ENCODE measurements at regions not wholly inside any gene's neighbourhood (a gene's known extent, or its start where the extent isn't known, plus 50 kb on each side); places are given as distances from the start of the nearest gene placed in this dataset.

DNA sequence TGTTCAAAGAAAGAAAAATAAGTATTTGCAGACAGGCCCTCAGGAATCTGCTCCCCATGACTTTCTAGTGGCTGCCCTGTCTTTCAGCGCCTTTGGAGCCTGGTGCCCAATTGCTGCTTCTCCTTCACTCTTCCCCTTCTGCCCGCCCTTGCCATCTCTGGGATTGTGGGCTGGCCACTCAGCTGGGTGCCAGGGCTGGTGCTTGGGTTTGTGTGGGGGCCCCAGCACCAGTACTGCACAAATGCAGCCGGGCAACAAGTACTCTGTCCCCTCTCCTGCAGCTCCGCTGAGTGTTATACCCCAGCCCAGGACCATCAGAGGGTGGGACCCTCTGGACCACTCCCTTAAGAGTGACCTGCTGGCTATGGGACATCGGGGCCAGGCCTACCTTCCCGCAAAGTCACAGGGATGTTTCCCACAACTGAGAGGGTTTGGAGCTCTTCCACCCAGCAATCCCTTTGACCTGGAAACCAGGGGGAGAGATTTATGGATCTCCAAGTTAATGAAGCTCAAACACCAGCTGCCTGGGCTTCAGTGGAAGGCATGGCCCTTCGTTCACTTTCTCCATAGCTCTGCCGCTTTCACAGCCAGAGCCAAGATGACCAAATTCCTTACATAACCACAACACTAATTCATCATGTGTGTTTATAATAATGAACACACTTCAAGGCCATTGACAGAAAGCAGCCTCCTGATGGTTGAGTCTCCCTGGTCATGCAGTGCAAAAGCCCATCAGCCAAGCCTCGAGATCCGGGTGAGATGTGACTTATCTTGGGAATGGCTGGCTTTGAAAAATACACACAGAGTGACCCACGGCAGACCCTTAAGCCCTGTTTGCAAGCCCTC lies 313.9 kb upstream of the ZNF32 start:
- TF ChIP-seq, protein P1, sequence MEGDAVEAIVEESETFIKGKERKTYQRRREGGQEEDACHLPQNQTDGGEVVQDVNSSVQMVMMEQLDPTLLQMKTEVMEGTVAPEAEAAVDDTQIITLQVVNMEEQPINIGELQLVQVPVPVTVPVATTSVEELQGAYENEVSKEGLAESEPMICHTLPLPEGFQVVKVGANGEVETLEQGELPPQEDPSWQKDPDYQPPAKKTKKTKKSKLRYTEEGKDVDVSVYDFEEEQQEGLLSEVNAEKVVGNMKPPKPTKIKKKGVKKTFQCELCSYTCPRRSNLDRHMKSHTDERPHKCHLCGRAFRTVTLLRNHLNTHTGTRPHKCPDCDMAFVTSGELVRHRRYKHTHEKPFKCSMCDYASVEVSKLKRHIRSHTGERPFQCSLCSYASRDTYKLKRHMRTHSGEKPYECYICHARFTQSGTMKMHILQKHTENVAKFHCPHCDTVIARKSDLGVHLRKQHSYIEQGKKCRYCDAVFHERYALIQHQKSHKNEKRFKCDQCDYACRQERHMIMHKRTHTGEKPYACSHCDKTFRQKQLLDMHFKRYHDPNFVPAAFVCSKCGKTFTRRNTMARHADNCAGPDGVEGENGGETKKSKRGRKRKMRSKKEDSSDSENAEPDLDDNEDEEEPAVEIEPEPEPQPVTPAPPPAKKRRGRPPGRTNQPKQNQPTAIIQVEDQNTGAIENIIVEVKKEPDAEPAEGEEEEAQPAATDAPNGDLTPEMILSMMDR (IDR thresholded peaks at IDR 0.05; ENCODE audit: insufficient read depth, low read depth, low read length, missing control alignments) = no peak

DNA sequence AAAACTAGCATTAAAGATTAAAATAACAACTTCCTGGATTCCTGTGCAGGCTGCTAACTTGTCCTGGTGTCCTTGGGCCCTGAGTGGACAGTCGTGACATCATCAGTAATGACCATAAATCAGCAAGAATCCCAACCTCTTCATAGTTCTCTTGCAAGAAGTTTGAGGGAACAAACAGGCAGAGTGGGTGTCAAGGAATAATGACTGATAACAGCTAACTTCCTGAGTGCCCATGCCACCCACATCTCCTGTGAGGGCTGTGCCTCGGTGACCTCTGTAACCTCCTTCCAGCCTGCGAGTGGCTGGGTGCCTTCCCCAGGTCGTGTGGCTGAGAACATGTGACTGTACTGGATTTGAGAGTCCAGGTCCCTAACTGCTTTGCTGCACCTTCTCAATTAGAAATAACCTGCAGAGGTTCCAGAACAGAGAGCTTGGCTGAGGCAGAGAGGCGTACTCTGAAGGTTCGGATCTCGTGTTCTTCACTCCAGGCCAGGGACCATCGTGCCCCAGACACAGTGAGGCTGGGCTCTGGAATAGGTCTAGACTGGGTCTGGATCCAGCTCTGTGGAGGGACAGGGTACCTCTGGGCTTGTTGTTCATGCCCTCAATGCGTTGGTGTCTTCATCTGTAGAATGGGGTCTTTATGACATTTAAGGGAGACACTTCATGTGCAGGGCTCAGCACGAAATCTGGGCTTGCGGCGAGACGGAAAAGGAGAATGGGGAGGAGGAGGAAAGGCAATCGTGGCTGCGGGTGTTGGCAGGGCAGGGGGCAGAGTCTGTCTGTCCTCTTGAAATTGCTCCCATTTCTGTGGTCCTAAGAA lies 313.1 kb upstream of the ZNF32 start:
- no peak overlapping the region for H3K4me3 ChIP-seq (ENCODE audit: low read length)
- TF ChIP-seq, protein P1 (IDR thresholded peaks at IDR 0.05; ENCODE audit: insufficient read depth, low read depth, low read length, missing control alignments) = no peak
- DNase-seq (ENCODE audit: low read depth) = no peak

More for the DNA sequence above, 313.9 kb upstream of the ZNF32 start:
- H3K4me3 ChIP-seq (ENCODE audit: low read length) = no peak overlapping the region
- no peak for DNase-seq (ENCODE audit: low read depth)

DNA sequence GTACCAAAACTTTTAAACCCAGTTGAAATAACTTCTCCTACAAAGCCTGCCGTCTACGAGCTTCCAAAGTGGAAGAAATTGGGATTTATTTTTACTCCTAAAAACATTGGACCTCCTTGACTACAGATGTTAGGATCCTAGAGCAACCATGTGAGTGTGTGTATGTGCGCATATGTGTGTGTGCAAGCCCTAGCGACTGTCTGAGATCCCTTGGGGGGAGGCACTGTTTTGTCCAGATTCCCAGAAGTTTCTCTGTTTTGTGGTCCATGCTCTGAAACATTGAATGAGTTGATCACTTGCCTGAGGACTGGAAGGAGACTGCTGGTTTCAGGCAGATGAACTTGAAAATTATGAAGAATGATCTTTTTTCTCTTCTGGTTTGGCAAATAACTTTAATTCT lies 312.3 kb upstream of the ZNF32 start:
- TF ChIP-seq, protein P1 (IDR thresholded peaks at IDR 0.05; ENCODE audit: insufficient read depth, low read depth, low read length, missing control alignments) = no peak
- no peak overlapping the region for H3K4me3 ChIP-seq (ENCODE audit: low read length)
- no peak for DNase-seq (ENCODE audit: low read depth)

DNA sequence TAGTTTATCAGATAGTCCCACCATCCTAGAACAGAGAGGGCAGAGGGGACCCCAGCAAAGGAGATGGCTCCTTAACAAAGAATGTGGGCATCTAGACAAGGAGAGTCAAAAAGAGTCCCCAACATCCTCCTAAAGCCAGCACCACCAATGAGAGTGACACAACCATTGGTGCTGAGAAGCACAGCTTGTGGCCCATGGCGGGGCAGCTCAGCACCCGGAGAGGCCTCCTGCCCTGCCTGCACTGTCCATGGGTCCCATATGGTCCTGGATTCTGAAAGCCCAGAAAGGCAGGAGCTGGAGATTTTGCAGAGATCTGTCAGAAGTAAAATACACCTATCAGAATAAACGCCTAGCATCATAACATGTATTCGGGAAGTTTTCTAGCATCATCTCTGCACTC lies 311.8 kb upstream of the ZNF32 start:
- TF ChIP-seq, protein P1 (IDR thresholded peaks at IDR 0.05; ENCODE audit: insufficient read depth, low read depth, low read length, missing control alignments) = no peak
- H3K4me3 ChIP-seq (ENCODE audit: low read length) = no peak overlapping the region
- no peak for DNase-seq (ENCODE audit: low read depth)

DNA sequence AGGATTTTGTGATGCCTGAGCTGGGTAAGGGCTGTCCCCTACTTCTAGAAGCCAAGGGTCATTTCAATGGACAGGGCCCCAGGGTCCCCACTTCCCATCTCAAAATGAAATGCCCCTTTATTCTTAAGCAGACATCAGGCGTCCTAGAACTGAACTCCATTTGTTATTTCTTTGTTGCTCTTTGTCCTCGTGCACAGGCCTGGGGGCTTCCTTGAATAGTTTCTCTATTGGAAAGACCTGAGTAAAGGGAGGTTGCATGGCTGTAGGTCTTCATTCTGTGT lies 311.4 kb upstream of the ZNF32 start:
- no peak overlapping the region for H3K4me3 ChIP-seq (ENCODE audit: low read length)
- TF ChIP-seq, protein P1 (IDR thresholded peaks at IDR 0.05; ENCODE audit: insufficient read depth, low read depth, low read length, missing control alignments) = no peak
- DNase-seq (ENCODE audit: low read depth) = no peak

DNA sequence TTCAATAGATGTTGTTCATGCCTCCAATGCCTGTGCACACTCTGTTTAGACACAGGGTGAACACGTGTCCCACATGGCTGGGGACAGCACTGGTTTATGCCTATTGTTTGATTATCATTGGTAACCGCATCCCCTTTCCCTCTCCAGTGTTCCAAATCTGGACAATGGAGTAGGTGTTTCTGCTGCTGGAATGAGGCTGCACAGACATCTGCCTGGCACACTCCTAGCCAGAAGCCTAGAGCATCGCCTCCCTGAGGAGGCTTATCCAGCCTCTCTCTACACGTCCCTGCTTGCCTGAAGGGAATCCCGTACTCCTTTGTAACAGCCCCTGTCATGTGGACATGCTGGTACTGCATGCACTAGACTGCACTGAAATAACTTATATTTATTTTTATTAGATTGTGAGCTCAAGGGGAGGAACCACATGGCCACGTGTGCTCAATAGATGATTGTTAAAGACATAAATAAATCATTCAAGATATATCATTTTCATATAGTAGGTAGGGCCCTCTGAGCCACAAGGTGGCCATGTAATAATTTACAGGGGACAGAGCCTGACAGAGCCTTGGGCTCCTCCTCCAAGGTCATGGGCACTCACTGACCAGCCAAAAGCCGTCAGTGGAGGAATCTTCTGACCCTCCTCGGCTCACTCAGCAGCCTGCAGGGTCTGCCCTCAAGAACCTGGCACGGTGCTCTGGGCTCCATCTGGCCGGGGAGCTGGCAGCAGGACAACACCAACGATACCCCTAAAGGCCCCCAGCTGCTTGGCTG lies 310.9 kb upstream of the ZNF32 start:
- H3K4me3 ChIP-seq (ENCODE audit: low read length) = no peak overlapping the region
- DNase-seq (ENCODE audit: low read depth) = no peak
- TF ChIP-seq, protein P1 (IDR thresholded peaks at IDR 0.05; ENCODE audit: insufficient read depth, low read depth, low read length, missing control alignments) = no peak

Data from epithelial cell of esophagus (primary cell).